Stomach smooth muscle (tissue), 2 donors: ENCODE measurements at regions not wholly inside any gene's neighbourhood (a gene's known extent, or its start where the extent isn't known, plus 50 kb on each side); places are given as distances from the start of the nearest gene placed in this dataset.

Experiments
- H3K27ac ChIP-seq: one replicate; pipeline ENCODE4 v1.7.0; 2013; ENCODE audit warnings: mild to moderate bottlenecking, low read length, inconsistent platforms
- H3K27me3 ChIP-seq, 2 donors: one replicate each; pipeline ENCODE4 v1.7.0; 2013; ENCODE audit warnings: low read length in 2 of 2; ENCODE audit not compliant: insufficient read depth in 2 of 2, control insufficient read depth in 1 of 2
- H3K36me3 ChIP-seq, 2 donors: one replicate each; pipeline ENCODE4 v1.7.0; 2013; ENCODE audit warnings: low read length in 2 of 2; ENCODE audit not compliant: control insufficient read depth in 2 of 2, insufficient read depth in 2 of 2
- H3K4me1 ChIP-seq: one replicate; pipeline ENCODE4 v1.7.0; 2013; ENCODE audit warnings: low read length; ENCODE audit not compliant: control insufficient read depth, insufficient read depth
- H3K4me3 ChIP-seq, 2 donors: one replicate each; pipeline ENCODE4 v1.7.0; 2013; ENCODE audit warnings: low read length in 2 of 2
- H3K9ac ChIP-seq, 2 donors: one replicate each; pipeline ENCODE4 v1.7.0; 2013; ENCODE audit warnings: low read length in 2 of 2, mild to moderate bottlenecking in 1 of 2
- H3K9me3 ChIP-seq, 2 donors: one replicate each; pipeline ENCODE4 v1.7.0; 2013; ENCODE audit warnings: low read length in 2 of 2; ENCODE audit not compliant: control insufficient read depth in 2 of 2
- donor health status: healthy.
- donor health status: Pancreatic carcinoma.

GRCh38 chr7:24341691-24342413 lies 57.9 kb downstream of the NPY start:
- Histone ChIP-seq H3K9ac (no peak overlapping the region), H3K4me3 (no peak overlapping the region), H3K4me1 (no peaks in the 10 kb centered on the region), H3K9me3 (no peaks in the 10 kb centered on the region), H3K27me3 (no peaks in the 10 kb centered on the region), H3K27ac (no peak overlapping the region), H3K36me3 (no peaks in the 10 kb centered on the region)

- Histone ChIP-seq H3K27me3 (no peaks in the 10 kb centered on the region), H3K9ac (no peak overlapping the region), H3K36me3 (no peaks in the 10 kb centered on the region), H3K9me3 (no peaks in the 10 kb centered on the region), H3K27ac (no peak overlapping the region), H3K4me1 (no peaks in the 10 kb centered on the region), H3K4me3 (no peak overlapping the region)
Measured at GRCh38 chr7:24343614-24344013, 59.6 kb downstream of the NPY start.

- Histone ChIP-seq H3K36me3 (no peaks in the 10 kb centered on the region), H3K9me3 (no peaks in the 10 kb centered on the region), H3K4me3 (no peak overlapping the region), H3K27ac (no peak overlapping the region), H3K4me1 (no peaks in the 10 kb centered on the region), H3K9ac (no peak overlapping the region), H3K27me3 (no peaks in the 10 kb centered on the region)
Measured at GRCh38 chr7:24346129-24346528, 62.1 kb downstream of the NPY start.

GRCh38 chr7:24346716-24347115 lies 62.7 kb downstream of the NPY start:
- Histone ChIP-seq H3K36me3 (no peaks in the 10 kb centered on the region), H3K9ac (no peak overlapping the region), H3K27me3 (no peaks in the 10 kb centered on the region), H3K4me3 (no peak overlapping the region), H3K4me1 (no peaks in the 10 kb centered on the region), H3K27ac (no peak overlapping the region), H3K9me3 (no peaks in the 10 kb centered on the region)

GRCh38 chr7:24349339-24349738 lies 65.3 kb downstream of the NPY start:
- H3K27me3 ChIP-seq: no peaks in the 10 kb centered on the region
- H3K27ac ChIP-seq: no peak overlapping the region
- H3K4me1 ChIP-seq: no peaks in the 10 kb centered on the region
- no peak overlapping the region for H3K9ac ChIP-seq
- H3K4me3 ChIP-seq: no peak overlapping the region
- no peaks in the 10 kb centered on the region for H3K9me3 ChIP-seq
- H3K36me3 ChIP-seq: no peaks in the 10 kb centered on the region

GRCh38 chr7:24354456-24354855 lies 70.5 kb downstream of the NPY start:
- Histone ChIP-seq H3K4me1 (no peaks in the 10 kb centered on the region), H3K27ac (no peak overlapping the region), H3K36me3 (no peaks in the 10 kb centered on the region), H3K9ac (no peak overlapping the region), H3K9me3 (no peaks in the 10 kb centered on the region), H3K27me3 (no peaks in the 10 kb centered on the region), H3K4me3 (no peak overlapping the region)

DNA sequence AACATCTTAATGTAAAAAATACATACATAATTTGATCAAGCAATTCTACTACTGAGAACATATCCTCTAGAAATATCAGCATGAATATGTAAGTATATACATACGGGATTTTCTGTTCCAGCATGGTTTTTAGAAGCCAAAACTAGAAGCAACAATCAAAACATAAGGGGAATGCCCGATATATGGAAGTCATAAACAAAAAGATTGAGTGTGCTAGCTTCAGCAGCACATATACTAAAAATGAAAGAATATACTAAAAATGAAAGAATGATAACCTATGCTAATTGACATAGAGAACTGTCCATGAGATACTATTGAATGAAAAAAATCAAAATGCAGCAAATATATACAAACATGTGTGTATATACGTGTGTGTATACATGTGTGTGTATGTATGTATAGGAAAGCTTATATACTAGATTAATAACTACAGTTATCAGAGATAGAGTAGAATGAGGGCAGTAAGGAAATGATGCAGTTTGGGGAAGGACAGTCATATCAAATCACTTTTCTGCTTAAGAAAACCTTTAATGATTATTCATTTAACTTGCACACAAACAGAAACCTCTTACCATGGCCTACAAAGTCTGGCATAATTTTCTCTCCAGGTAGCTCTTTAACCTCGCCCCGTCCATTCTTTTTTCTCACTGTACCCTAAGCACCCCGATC lies 72.9 kb downstream of the NPY start:
- no peaks in the 10 kb centered on the region for H3K9me3 ChIP-seq

DNA sequence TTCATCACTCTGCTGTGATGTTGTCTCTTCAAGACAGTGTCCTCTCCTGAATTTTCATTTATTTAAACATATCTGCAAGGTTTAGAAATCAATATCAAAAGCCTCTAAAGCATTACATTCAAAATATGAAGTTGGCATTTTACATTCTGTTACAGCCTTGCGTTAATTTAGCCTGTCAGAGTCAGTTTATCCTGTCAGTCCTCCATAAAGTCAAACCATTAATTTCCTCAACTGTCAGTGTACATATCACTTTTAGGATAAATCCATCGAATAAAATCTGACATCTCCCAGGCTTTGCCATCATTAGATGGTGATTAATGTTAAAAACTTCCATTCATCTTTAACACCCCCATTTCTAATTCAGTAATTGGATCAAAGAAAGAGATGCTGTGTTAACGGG lies 77.0 kb downstream of the NPY start:
- Histone ChIP-seq H3K9me3 (no peaks in the 10 kb centered on the region), H3K4me3 (no peak overlapping the region), H3K9ac (no peak overlapping the region), H3K27ac (no peak overlapping the region), H3K4me1 (no peaks in the 10 kb centered on the region), H3K36me3 (no peaks in the 10 kb centered on the region), H3K27me3 (no peaks in the 10 kb centered on the region)

More for the DNA sequence above, 72.9 kb downstream of the NPY start:
- no peaks in the 10 kb centered on the region for H3K27me3 ChIP-seq
- H3K36me3 ChIP-seq: no peaks in the 10 kb centered on the region
- no peak overlapping the region for H3K27ac ChIP-seq
- H3K9ac ChIP-seq: no peak overlapping the region
- H3K4me1 ChIP-seq: no peaks in the 10 kb centered on the region
- no peak overlapping the region for H3K4me3 ChIP-seq

DNA sequence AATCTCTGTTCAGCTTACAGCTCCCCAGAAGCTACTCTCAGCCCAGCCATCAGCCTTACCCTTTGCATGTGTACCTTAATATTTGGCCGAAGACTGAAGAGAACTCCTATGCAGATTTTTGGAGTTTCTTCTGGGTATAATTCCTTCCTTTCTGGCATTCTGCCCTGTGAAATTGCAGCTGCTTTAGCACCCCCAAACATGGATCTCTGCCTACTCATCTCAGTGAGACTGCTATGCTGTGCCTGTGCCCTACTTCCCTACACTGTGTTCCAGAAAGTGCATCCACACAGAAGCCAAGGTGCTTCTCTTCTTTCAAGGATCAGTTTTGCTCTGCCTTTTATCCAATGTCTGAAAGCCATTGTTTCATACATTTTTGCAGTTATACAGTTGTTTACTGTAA lies 81.6 kb downstream of the NPY start:
- no peak overlapping the region for H3K9ac ChIP-seq

GRCh38 chr7:24366876-24367275 lies 82.9 kb downstream of the NPY start:
- H3K9ac ChIP-seq: no peak overlapping the region
- H3K36me3 ChIP-seq: no peaks in the 10 kb centered on the region
- H3K4me3 ChIP-seq: no peak overlapping the region
- no peak overlapping the region for H3K27ac ChIP-seq
- H3K4me1 ChIP-seq: no peaks in the 10 kb centered on the region
- no peaks in the 10 kb centered on the region for H3K27me3 ChIP-seq
- no peaks in the 10 kb centered on the region for H3K9me3 ChIP-seq

More for the DNA sequence above, 81.6 kb downstream of the NPY start:
- Histone ChIP-seq H3K36me3 (no peaks in the 10 kb centered on the region), H3K4me1 (no peaks in the 10 kb centered on the region), H3K4me3 (no peak overlapping the region), H3K9me3 (no peaks in the 10 kb centered on the region), H3K27ac (no peak overlapping the region), H3K27me3 (no peaks in the 10 kb centered on the region)

GRCh38 chr7:24368161-24368560 lies 84.2 kb downstream of the NPY start:
- no peak overlapping the region for H3K9ac ChIP-seq
- no peak overlapping the region for H3K4me3 ChIP-seq
- H3K4me1 ChIP-seq: no peaks in the 10 kb centered on the region
- H3K27ac ChIP-seq: no peak overlapping the region
- H3K9me3 ChIP-seq: no peaks in the 10 kb centered on the region
- no peaks in the 10 kb centered on the region for H3K27me3 ChIP-seq
- no peaks in the 10 kb centered on the region for H3K36me3 ChIP-seq
